GM23338 (cell line): ENCODE measurements at regions not wholly inside any gene's neighbourhood (a gene's known extent, or its start where the extent isn't known, plus 50 kb on each side); places are given as distances from the start of the nearest gene placed in this dataset.

Source experiments
- EZH2 ChIP-seq: fragments of 200-600 bp; sonication (generic); IDR thresholded peaks from one replicate; pipeline ENCODE4 v1.8.0; 2017; ENCODE audit warnings: antibody characterized with exemption, mild to moderate bottlenecking, low read depth; ENCODE audit not compliant: unreplicated experiment
- JUNB ChIP-seq: IDR thresholded peaks from one replicate; pipeline ENCODE4 v1.6.1; 2016; ENCODE audit warnings: antibody characterized with exemption; ENCODE audit not compliant: unreplicated experiment
- POLR2AphosphoS5 ChIP-seq: IDR thresholded peaks from 2 replicates; pipeline ENCODE4 v1.6.1; 2016; ENCODE audit warnings: antibody characterized with exemption, low read depth
- TF ChIP-seq, protein P1 (sequence below), 2 experiments: fragments of 200-600 bp in 1 of 2; sonication (generic) in 1 of 2; conservative IDR thresholded peaks; 2 replicates each; pipeline versions ENCODE4 v1.5.1 to v1.6.1; 2016 to 2017; ENCODE audit warnings: antibody characterized with exemption in 2 of 2, low read depth in 2 of 2, mild to moderate bottlenecking in 2 of 2, moderate library complexity in 1 of 2

DNA sequence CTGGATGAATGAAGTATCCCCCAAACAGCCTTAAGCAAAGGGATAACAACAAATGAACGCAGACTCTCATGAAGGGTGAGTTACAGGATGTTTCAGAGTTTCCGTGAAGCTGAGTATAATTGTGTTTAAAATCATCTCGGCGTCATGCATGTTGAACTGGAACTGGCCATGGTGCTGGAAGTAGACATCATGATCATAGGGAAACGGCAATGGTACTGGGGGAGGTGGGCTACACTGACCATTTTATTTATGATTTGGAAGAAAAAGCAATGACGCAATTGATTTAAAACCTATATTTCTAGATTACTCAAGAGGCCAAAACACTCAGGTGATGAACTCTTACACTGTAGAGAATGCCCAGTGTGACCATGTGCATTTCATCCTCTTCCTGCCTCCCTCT is 387.9 kb upstream of the MYT1L start:
- TF ChIP-seq POLR2AphosphoS5 (no peak), JUNB (no peak), EZH2 (no peak)
- TF ChIP-seq, protein P1, sequence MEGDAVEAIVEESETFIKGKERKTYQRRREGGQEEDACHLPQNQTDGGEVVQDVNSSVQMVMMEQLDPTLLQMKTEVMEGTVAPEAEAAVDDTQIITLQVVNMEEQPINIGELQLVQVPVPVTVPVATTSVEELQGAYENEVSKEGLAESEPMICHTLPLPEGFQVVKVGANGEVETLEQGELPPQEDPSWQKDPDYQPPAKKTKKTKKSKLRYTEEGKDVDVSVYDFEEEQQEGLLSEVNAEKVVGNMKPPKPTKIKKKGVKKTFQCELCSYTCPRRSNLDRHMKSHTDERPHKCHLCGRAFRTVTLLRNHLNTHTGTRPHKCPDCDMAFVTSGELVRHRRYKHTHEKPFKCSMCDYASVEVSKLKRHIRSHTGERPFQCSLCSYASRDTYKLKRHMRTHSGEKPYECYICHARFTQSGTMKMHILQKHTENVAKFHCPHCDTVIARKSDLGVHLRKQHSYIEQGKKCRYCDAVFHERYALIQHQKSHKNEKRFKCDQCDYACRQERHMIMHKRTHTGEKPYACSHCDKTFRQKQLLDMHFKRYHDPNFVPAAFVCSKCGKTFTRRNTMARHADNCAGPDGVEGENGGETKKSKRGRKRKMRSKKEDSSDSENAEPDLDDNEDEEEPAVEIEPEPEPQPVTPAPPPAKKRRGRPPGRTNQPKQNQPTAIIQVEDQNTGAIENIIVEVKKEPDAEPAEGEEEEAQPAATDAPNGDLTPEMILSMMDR (conservative IDR thresholded peaks at IDR 0.05; ENCODE audit: low read depth in 2 of 2): no peak
